ENCODE measurements at regions not wholly inside any gene's neighbourhood (a gene's known extent, or its start where the extent isn't known, plus 50 kb on each side); places are given as distances from the start of the nearest gene placed in this dataset.

DNA sequence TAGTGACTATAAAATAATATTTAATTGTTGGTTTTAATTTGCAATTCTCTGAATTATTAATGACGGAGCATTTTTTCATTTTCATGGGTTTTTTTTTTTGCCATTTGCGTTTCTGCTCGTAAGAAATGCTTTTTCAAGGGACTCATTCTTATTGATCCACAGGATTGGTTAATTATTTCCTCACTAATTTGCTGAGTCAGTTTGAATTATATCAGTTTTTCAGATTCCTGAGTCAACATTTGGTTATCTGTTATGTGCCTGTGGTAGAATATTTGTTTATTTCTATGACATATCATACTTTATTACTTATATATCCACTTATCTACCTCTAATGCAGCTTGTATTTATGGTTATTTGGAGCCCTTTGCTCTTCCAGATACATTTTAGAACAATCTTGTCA, 257.0 kb upstream of the BTBD3 start:
- Mint-ChIP-seq H3K27ac (ENCODE audit: unreplicated experiment) (no peak overlapping the region), H3K4me3 (no peak overlapping the region), H3K4me1 (no peaks in the 10 kb centered on the region), H3K9me3 (no peaks in the 10 kb centered on the region), H3K36me3 (ENCODE audit: low read depth) (no peaks in the 10 kb centered on the region), H3K27me3 (ENCODE audit: low read depth) (no peaks in the 10 kb centered on the region)
- TF ChIP-seq CTCF (conservative IDR thresholded peaks at IDR 0.05): no peak
- DNase-seq (ENCODE audit: low read depth, low spot score): no peak

DNA sequence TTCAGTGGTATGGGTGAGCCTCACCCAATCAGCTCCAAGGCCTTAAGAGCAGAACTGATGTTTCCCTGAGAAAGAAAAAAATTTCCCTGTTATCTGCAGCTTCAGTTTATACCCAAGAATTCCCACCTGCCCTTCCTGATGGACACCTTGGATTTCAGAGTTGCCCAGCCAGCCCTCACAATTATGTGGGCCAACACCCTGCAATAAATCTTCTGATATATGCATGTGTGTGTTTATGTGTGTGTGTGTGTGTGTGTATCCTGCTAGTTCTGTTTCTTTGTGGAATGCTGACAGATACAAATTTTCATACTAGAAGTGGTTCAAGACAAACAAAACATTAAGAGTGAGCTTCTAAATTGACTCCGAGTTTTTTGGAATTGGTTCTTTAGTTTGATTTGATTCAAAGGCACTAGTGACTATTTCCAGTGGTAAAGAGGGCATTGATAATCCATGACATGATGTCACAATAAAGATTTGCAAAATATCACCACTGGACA, 246.6 kb upstream of the BTBD3 start:
- H3K9me3 Mint-ChIP-seq: no peaks in the 10 kb centered on the region
- no peak for TF ChIP-seq CTCF (conservative IDR thresholded peaks at IDR 0.05)
- H3K36me3 Mint-ChIP-seq (ENCODE audit: low read depth): peaks cover 2% of the 10 kb centered on the region
- no peak for DNase-seq (ENCODE audit: low read depth, low spot score)
- H3K27me3 Mint-ChIP-seq (ENCODE audit: low read depth): no peaks in the 10 kb centered on the region
- H3K4me3 Mint-ChIP-seq: no peak overlapping the region
- H3K27ac Mint-ChIP-seq (ENCODE audit: unreplicated experiment): no peak overlapping the region
- H3K4me1 Mint-ChIP-seq: no peaks in the 10 kb centered on the region

DNA sequence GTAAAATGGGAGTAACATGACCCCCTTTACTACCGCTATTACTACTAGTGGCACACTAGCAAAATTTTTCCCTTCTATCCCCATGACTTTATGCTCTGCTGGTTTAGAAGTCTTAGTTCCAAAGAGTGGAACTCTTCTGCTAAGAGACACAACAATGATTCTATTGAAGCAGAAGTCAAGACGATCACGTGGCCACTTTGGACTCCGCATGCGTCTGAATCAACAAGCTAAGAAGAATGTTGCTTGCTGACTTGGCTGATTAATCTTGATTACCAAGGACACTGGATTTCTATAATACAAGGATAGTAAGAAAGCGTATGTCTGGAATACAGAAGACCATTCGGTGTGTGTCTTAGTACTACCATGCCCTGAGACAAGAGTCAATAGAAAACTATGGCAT, 244.7 kb upstream of the BTBD3 start:
- Mint-ChIP-seq H3K27me3 (ENCODE audit: low read depth) (no peaks in the 10 kb centered on the region), H3K4me3 (no peak overlapping the region), H3K9me3 (no peaks in the 10 kb centered on the region), H3K36me3 (ENCODE audit: low read depth) (no peaks in the 10 kb centered on the region), H3K4me1 (peaks cover 10% of the 10 kb centered on the region), H3K27ac (ENCODE audit: unreplicated experiment) (no peak overlapping the region)
- no peak for TF ChIP-seq CTCF (conservative IDR thresholded peaks at IDR 0.05)
- no peak for DNase-seq (ENCODE audit: low read depth, low spot score)

- Mint-ChIP-seq H3K27me3 (ENCODE audit: low read depth) (no peaks in the 10 kb centered on the region), H3K9me3 (peaks cover 3% of the 10 kb centered on the region), H3K4me3 (no peak overlapping the region), H3K27ac (ENCODE audit: unreplicated experiment) (no peak overlapping the region), H3K36me3 (ENCODE audit: low read depth) (no peaks in the 10 kb centered on the region), H3K4me1 (peaks cover 11% of the 10 kb centered on the region)
- TF ChIP-seq CTCF (conservative IDR thresholded peaks at IDR 0.05): no peak
- no peak for DNase-seq (ENCODE audit: low read depth, low spot score)
Observed at GRCh38 chr20:11675920-11676629, 241.6 kb upstream of the BTBD3 start.

GRCh38 chr20:11676630-11677287, 240.9 kb upstream of the BTBD3 start:
- H3K27ac Mint-ChIP-seq (ENCODE audit: unreplicated experiment): no peak overlapping the region
- peak; percentile 83 for TF ChIP-seq CTCF (conservative IDR thresholded peaks at IDR 0.05)

More at GRCh38 chr20:11676630-11677287, 240.9 kb upstream of the BTBD3 start:
- no peaks in the 10 kb centered on the region for H3K36me3 Mint-ChIP-seq (ENCODE audit: low read depth)
- H3K4me1 Mint-ChIP-seq: peaks cover 18% of the 10 kb centered on the region
- no peaks in the 10 kb centered on the region for H3K27me3 Mint-ChIP-seq (ENCODE audit: low read depth)
- H3K4me3 Mint-ChIP-seq: no peak overlapping the region
- peaks cover 6% of the 10 kb centered on the region for H3K9me3 Mint-ChIP-seq
- peak; percentile 75 for DNase-seq (ENCODE audit: low read depth, low spot score)

All from neural crest cell (in vitro differentiated cells).